ENCODE measurements at regions not wholly inside any gene's neighbourhood (a gene's known extent, or its start where the extent isn't known, plus 50 kb on each side); places are given as distances from the start of the nearest gene placed in this dataset.

DNA sequence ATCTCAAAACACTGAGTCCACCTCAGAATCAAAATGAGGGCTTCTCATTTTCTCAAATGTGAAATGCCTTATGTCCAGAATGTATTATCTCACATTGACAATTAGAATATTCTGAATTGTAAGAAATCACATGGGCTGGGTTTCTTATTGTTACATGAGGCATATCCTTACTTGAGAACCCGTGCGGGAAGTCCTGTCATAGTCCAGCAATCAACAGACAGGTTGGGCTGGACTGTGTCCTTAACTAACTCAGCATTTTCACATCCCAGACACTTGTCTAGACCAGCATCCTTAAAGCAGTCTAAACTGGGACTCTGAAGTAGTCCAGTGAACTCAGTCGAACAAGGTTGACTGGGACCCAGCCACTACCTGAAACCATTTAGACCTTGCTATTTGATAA, 267.6 kb downstream of the CETN3 start:
- TF ChIP-seq POLR2A (IDR thresholded peaks at IDR 0.05; ENCODE audit: low read depth, low read length) = no peak
- no peak for TF ChIP-seq POLR2AphosphoS5 (IDR thresholded peaks at IDR 0.05; ENCODE audit: low read depth, low read length)

All from GM12892 (cell line).